Skeletal muscle satellite cell (primary cell): ENCODE measurements at regions not wholly inside any gene's neighbourhood (a gene's known extent, or its start where the extent isn't known, plus 50 kb on each side); places are given as distances from the start of the nearest gene placed in this dataset.

ENCODE experiments used
- H3K27me3 ChIP-seq: 2 replicates; pipeline ENCODE4 v1.7.0; 2013; ENCODE audit warnings: low read length; ENCODE audit not compliant: control insufficient read depth, insufficient read depth
- H3K36me3 ChIP-seq: 2 replicates; pipeline ENCODE4 v1.7.0; 2013; ENCODE audit warnings: mild to moderate bottlenecking, control low read depth, low read length; ENCODE audit not compliant: insufficient read depth
- H3K4me1 ChIP-seq: 2 replicates; pipeline ENCODE4 v1.7.0; 2013; ENCODE audit warnings: low read length; ENCODE audit not compliant: control insufficient read depth, insufficient read depth
- H3K4me2 ChIP-seq: 2 replicates; pipeline ENCODE4 v1.7.0; 2013; ENCODE audit warnings: mild to moderate bottlenecking, low read length
- H3K4me3 ChIP-seq: 2 replicates; pipeline ENCODE4 v1.7.0; 2013; ENCODE audit warnings: low read length
- H3K9ac ChIP-seq: 2 replicates; pipeline ENCODE4 v1.7.0; 2013; ENCODE audit warnings: mild to moderate bottlenecking, low read depth, low read length, moderate library complexity
- H3K9me3 ChIP-seq: replicated peaks from 2 replicates; pipeline ENCODE4 v1.7.0; 2013; ENCODE audit warnings: mild to moderate bottlenecking, control low read depth, low read length

DNA sequence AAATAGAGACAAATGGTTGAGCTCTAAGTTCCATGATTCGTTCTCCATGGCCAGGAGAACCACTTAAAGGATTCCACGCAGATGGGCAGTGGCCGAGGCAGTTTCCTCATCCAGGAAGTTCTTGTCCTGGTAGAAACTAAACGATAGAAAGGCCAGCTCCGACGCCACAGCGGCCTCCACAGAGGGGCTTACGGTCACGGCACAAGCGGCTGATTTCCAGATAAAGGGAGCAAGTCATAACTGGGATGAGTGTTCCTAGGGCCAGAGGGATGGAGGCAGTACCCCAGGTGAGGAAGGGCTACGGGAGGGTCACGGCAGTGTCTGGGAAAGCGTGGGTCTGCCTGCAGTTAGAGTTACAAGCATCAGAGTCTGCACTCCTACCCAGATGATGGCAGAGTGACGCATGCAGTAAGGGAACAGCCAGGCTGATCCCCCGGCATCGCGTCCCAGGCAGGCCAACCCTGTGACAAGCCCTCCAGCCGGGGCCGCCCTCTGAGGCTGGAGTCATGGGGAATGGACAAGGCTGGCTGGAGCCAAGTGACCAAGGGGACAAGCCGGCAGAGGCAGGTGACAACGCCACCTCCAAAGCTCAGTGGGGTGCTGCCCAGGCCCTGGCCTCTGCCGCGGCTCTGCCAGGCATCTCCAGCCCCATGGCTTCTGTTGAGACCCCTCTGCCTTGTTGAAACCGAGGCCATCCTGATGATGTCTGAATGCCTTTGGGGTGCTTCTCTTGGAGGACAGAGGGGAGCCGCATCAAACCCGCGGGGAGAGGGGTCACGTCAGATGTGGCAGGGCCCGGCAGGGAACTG is 475.1 kb downstream of the BRD1 start:
- H3K4me1 ChIP-seq: no peaks in the 10 kb centered on the region
- no peaks in the 10 kb centered on the region for H3K27me3 ChIP-seq
- no peak overlapping the region for H3K4me2 ChIP-seq
- peaks cover 35% of the 10 kb centered on the region for H3K9me3 ChIP-seq
- H3K9ac ChIP-seq: no peak overlapping the region
- H3K4me3 ChIP-seq: no peak overlapping the region
- H3K36me3 ChIP-seq: no peaks in the 10 kb centered on the region

DNA sequence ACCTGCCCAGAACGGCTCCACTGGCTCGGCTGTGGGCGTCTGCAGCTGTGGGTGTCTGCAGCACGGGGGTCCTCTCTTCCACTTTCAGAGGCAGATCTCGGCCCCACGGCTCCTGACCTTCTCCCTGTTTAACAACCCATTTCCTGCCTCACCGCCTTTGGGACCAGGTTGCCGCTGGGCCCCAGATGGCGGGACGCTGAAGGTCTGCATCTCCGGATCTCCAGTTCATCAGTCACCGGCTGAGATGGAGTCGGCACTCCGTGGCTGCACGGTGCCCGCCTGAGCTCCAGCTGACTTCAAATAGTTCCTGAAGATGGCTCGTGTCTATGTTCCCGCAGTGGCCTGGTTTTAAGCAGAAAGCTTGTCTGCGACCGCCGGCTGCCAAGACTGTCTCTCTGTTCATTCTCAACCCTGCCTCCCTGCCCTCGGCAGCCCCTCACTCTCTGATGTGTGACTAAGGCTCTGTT is 475.9 kb downstream of the BRD1 start:
- Histone ChIP-seq H3K27me3 (no peaks in the 10 kb centered on the region), H3K4me3 (no peak overlapping the region), H3K36me3 (no peaks in the 10 kb centered on the region), H3K9me3 (peaks cover 35% of the 10 kb centered on the region), H3K9ac (no peak overlapping the region), H3K4me2 (no peak overlapping the region), H3K4me1 (no peaks in the 10 kb centered on the region)

DNA sequence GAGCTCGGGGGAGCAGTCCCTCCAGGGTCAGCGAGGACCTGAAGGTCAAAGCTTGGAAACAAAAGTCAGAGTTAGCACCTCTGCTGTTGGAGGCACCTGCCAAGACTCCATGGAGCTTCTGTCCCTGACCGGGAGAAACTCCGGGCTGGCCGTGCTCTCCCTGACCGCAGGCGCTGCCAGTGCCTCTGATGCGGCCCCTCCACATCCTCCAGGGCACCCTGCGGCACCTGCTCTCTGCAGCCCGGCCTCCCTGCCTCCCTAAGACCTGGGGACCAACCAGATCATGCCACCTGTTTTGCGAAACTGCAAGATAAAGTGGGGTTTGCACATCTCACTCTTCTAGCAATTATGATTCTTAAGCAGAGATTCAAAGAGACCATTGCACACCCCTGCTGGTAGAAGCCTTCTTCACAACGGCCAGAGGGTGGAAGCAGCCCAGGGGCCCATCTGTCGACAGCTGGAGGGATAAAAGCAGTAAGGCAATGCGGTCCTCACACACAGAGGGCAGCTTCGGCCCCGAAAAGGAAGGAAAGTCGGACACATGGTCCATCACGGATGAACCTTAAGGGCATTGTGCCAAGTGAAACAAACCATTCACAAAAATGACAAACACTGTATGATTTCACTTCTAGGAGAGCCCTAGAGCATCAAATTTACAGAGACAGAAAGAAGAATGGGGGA is 477.1 kb downstream of the BRD1 start:
- H3K27me3 ChIP-seq: no peaks in the 10 kb centered on the region
- H3K9me3 ChIP-seq: peaks cover 36% of the 10 kb centered on the region
- H3K4me1 ChIP-seq: no peaks in the 10 kb centered on the region
- H3K36me3 ChIP-seq: no peaks in the 10 kb centered on the region
- no peak overlapping the region for H3K4me3 ChIP-seq
- no peak overlapping the region for H3K9ac ChIP-seq
- H3K4me2 ChIP-seq: no peak overlapping the region

- Histone ChIP-seq H3K9ac (no peak overlapping the region), H3K4me2 (no peak overlapping the region), H3K36me3 (no peaks in the 10 kb centered on the region), H3K4me3 (no peak overlapping the region), H3K27me3 (no peaks in the 10 kb centered on the region), H3K9me3 (peaks cover 36% of the 10 kb centered on the region), H3K4me1 (no peaks in the 10 kb centered on the region)
These were observed 477.8 kb downstream of the BRD1 start for GRCh38 chr22:49349841-49350381.

DNA sequence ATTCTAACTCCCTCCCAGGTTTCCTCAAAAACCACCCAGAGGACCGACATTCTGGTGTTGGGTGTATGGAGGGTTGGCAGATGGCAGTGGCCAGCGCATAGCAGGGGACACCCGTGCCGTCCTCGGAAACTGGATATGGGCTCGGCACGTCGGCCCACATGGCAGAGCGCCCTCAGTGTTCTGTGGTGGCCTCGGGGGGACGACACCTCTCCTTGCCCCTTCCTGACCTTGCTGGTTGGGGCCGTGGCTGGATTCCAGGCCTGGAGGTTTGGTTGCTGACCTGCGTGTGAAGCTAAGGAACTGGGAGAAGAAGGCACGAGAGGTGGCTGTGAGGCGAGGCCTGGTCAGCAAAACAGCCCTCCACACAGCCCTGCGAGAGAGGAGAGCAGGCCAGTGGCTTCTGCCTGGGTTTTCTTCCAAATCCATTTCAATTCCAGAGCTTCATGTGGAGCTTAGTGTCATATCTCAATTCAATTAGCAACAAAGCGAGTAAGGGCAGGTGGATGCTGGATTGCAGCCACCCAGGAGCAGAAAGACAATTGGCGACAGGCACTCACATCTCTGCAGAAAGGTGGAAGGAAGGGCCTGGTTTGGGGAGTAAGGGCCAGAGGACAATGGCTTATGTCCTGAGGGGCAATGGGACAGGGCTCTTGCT is 478.4 kb downstream of the BRD1 start:
- H3K4me2 ChIP-seq: no peak overlapping the region
- no peaks in the 10 kb centered on the region for H3K36me3 ChIP-seq
- H3K4me1 ChIP-seq: no peaks in the 10 kb centered on the region
- no peak overlapping the region for H3K9ac ChIP-seq
- H3K4me3 ChIP-seq: no peak overlapping the region
- peaks cover 36% of the 10 kb centered on the region for H3K9me3 ChIP-seq
- no peaks in the 10 kb centered on the region for H3K27me3 ChIP-seq

DNA sequence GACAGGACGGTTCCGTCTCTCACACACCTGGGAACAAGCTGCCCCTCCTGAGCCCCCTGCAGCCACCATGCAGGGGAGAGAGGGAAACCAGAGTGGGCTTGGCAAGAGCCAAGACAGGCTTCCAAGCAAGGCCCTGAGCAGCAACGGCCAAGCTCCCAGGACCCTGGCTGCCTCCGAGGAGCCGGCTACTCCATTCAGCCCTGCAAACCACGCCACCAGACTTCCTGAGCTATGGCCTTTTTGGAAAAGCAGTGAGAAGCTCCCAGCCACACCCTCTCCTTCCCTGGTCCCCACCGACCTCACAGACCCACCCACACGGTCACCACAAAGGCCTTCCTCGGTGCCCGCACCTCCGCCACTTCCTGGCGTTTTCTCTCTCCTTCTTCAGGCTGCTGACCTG is 479.0 kb downstream of the BRD1 start:
- Histone ChIP-seq H3K4me1 (no peaks in the 10 kb centered on the region), H3K36me3 (no peaks in the 10 kb centered on the region), H3K9ac (no peak overlapping the region), H3K27me3 (no peaks in the 10 kb centered on the region), H3K4me2 (no peak overlapping the region), H3K9me3 (peaks cover 33% of the 10 kb centered on the region), H3K4me3 (no peak overlapping the region)

DNA sequence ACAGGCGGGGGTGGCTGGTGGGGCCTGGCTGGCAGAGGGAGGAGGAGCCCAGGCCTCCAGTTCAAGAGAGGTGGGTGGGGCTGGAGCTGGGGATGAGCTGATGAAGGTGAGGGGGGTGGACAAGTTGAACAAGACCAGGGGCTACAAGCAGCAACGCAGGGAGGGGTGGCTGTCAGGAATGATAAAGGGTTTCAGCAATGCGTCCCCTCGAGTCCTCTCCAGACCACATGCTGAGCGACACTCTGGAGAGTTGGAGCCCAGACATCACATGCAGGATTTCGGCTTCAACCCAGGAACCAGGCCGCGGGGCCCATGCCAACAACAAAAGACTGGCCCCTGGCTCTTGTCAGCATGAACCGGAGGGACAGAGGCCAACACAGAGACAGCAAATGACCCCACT is 480.3 kb downstream of the BRD1 start:
- H3K4me2 ChIP-seq: no peak overlapping the region
- peaks cover 22% of the 10 kb centered on the region for H3K9me3 ChIP-seq
- no peaks in the 10 kb centered on the region for H3K36me3 ChIP-seq
- H3K27me3 ChIP-seq: no peaks in the 10 kb centered on the region
- H3K4me1 ChIP-seq: no peaks in the 10 kb centered on the region
- no peak overlapping the region for H3K4me3 ChIP-seq
- H3K9ac ChIP-seq: no peak overlapping the region

DNA sequence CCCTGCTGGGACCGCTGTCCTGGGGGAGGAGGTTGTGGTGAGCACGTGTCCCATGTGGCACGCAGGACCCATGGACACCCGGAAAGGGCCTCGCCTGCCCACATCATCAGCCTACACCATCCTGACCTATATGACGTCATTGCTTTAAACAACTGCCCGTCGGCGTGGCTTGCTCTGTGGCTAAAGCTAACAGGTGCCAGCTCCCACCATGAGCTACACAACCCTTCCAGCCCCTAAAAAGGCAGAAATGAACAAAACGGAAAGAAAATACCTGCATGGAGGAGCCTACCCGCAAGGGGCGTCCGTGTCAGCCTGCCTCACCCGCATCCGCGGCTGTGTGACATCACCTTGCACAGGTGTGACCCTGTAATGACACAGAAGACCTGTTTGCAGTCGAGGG is 481.8 kb downstream of the BRD1 start:
- Histone ChIP-seq H3K4me1 (no peaks in the 10 kb centered on the region), H3K4me3 (no peak overlapping the region), H3K36me3 (no peaks in the 10 kb centered on the region), H3K9ac (no peak overlapping the region), H3K27me3 (no peaks in the 10 kb centered on the region), H3K9me3 (peaks cover 22% of the 10 kb centered on the region), H3K4me2 (no peak overlapping the region)

- no peaks in the 10 kb centered on the region for H3K27me3 ChIP-seq
These were observed 483.0 kb downstream of the BRD1 start for GRCh38 chr22:49344656-49345055.

DNA sequence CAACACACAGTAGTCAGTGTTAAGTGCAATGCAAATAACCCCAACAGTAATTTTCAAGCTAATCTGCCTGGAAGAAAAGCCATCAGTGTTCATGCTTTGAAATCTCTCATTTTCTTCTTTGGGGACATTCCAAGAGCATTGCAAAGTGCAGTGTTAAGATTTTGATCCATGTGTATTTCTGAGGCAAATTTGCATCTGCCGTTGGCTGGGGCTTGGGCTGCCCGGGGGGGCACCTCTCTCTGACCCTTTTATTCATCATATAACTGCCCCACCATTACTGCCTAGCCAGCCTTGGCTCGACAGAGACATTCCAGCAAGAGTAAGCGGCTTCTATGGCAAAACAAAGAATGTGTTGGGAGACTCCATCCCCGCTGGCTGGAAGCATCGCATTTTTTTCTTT is 483.5 kb downstream of the BRD1 start:
- no peak overlapping the region for H3K4me2 ChIP-seq
- no peak overlapping the region for H3K9ac ChIP-seq
- H3K9me3 ChIP-seq: peaks cover 14% of the 10 kb centered on the region
- no peaks in the 10 kb centered on the region for H3K4me1 ChIP-seq
- no peaks in the 10 kb centered on the region for H3K27me3 ChIP-seq
- H3K36me3 ChIP-seq: no peaks in the 10 kb centered on the region
- H3K4me3 ChIP-seq: no peak overlapping the region

More at GRCh38 chr22:49344656-49345055, 483.0 kb downstream of the BRD1 start:
- Histone ChIP-seq H3K4me3 (no peak overlapping the region), H3K9me3 (peaks cover 18% of the 10 kb centered on the region), H3K9ac (no peak overlapping the region), H3K4me1 (no peaks in the 10 kb centered on the region), H3K4me2 (no peak overlapping the region), H3K36me3 (no peaks in the 10 kb centered on the region)

- no peaks in the 10 kb centered on the region for H3K4me1 ChIP-seq
- no peak overlapping the region for H3K4me2 ChIP-seq
- no peaks in the 10 kb centered on the region for H3K36me3 ChIP-seq
- no peak overlapping the region for H3K4me3 ChIP-seq
- H3K9me3 ChIP-seq: peaks cover 5% of the 10 kb centered on the region
- H3K9ac ChIP-seq: no peak overlapping the region
- H3K27me3 ChIP-seq: no peaks in the 10 kb centered on the region
These were observed 487.3 kb downstream of the BRD1 start for GRCh38 chr22:49340406-49340805.
